BE2C (cell line): ENCODE measurements at regions not wholly inside any gene's neighbourhood (a gene's known extent, or its start where the extent isn't known, plus 50 kb on each side); places are given as distances from the start of the nearest gene placed in this dataset.

Experiments used
- DNase-seq: peaks from one replicate; pipeline ENCODE4 v3.0.0-alpha.2; 2020
- H3K27me3 ChIP-seq: fragments of 250-450 bp; sonication (Bioruptor Pico); 2 replicates; pipeline ENCODE4 v1.5.1; 2020; ENCODE audit warnings: mild to moderate bottlenecking
- H3K36me3 ChIP-seq: fragments of 250-450 bp; sonication (Bioruptor Pico); 2 replicates; pipeline ENCODE4 v1.5.1; 2020; ENCODE audit warnings: mild to moderate bottlenecking
- H3K4me1 ChIP-seq: fragments of 250-450 bp; sonication (Bioruptor Pico); 2 replicates; pipeline ENCODE4 v1.5.1; 2020
- H3K4me3 ChIP-seq: 2 replicates; pipeline ENCODE4 v1.5.1; 2011; ENCODE audit warnings: low read depth, low read length
- H3K9me3 ChIP-seq: fragments of 250-450 bp; sonication (Bioruptor Pico); 2 replicates; pipeline ENCODE4 v1.5.1; 2020
- TF ChIP-seq, protein P1 (sequence below): IDR thresholded peaks from 2 replicates; pipeline ENCODE4 v1.5.1; 2012; ENCODE audit warnings: mild to moderate bottlenecking, low read depth, low read length

- TF ChIP-seq, protein P1, sequence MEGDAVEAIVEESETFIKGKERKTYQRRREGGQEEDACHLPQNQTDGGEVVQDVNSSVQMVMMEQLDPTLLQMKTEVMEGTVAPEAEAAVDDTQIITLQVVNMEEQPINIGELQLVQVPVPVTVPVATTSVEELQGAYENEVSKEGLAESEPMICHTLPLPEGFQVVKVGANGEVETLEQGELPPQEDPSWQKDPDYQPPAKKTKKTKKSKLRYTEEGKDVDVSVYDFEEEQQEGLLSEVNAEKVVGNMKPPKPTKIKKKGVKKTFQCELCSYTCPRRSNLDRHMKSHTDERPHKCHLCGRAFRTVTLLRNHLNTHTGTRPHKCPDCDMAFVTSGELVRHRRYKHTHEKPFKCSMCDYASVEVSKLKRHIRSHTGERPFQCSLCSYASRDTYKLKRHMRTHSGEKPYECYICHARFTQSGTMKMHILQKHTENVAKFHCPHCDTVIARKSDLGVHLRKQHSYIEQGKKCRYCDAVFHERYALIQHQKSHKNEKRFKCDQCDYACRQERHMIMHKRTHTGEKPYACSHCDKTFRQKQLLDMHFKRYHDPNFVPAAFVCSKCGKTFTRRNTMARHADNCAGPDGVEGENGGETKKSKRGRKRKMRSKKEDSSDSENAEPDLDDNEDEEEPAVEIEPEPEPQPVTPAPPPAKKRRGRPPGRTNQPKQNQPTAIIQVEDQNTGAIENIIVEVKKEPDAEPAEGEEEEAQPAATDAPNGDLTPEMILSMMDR = no peak
- DNase-seq = no peak
- H3K9me3 ChIP-seq = no peaks in the 10 kb centered on the region
These were observed 1399.1 kb upstream of the PIK3C3 start for GRCh38 chr18:40555914-40556313.

DNA sequence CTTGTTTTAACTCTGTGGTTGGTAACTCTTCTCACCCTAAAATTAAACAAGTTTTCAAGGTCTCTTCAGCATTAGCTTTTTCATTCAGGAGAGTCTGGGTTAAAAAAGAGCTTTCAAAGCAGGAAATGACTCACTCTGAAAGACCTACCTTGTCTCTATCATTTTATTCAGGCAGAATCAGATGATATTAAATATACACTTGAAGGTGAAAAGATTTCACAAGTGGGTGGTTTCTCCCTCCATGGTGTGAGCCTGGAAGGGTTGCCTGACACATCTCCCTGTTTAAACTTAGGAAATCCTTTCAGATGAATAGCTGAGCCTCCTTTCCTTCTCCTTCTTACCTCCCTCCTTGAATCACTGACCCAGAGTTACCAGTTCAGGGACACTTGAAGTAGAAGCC lies 1402.0 kb upstream of the PIK3C3 start:
- Histone ChIP-seq H3K36me3 (no peaks in the 10 kb centered on the region), H3K4me3 (no peak overlapping the region), H3K9me3 (no peaks in the 10 kb centered on the region), H3K4me1 (no peaks in the 10 kb centered on the region), H3K27me3 (no peaks in the 10 kb centered on the region)
- DNase-seq = no peak
- TF ChIP-seq, protein P1 = no peak

More at GRCh38 chr18:40555914-40556313, 1399.1 kb upstream of the PIK3C3 start:
- Histone ChIP-seq H3K36me3 (no peaks in the 10 kb centered on the region), H3K27me3 (no peaks in the 10 kb centered on the region), H3K4me1 (no peaks in the 10 kb centered on the region), H3K4me3 (no peak overlapping the region)

- no peaks in the 10 kb centered on the region for H3K36me3 ChIP-seq
- no peaks in the 10 kb centered on the region for H3K4me1 ChIP-seq
- H3K27me3 ChIP-seq = no peaks in the 10 kb centered on the region
- no peak overlapping the region for H3K4me3 ChIP-seq
- H3K9me3 ChIP-seq = no peaks in the 10 kb centered on the region
- no peak for DNase-seq
- TF ChIP-seq, protein P1 = no peak
These were observed 1408.2 kb upstream of the PIK3C3 start for GRCh38 chr18:40546875-40547274.

- Histone ChIP-seq H3K4me1 (no peaks in the 10 kb centered on the region), H3K4me3 (no peak overlapping the region)
- TF ChIP-seq, protein P1 = no peak
These were observed 1420.3 kb upstream of the PIK3C3 start for GRCh38 chr18:40534723-40535122.

DNA sequence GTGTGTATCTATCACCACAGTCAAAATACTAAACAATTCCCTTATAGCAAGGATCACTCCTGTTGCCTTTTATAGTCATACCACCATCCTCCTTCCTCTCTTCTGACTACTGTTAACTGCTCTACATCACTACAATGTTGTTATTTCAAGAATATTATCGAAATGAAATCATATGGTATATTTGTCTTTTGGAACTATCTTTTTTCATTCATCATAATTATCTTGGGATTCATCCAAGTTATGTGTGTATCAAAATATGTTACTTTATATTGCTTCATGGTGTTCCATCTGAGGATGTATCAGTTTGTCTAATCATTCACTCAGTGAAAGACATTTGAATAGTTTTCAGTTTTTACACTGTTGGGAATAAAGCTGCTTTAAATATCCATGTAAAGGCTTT lies 1423.0 kb upstream of the PIK3C3 start:
- TF ChIP-seq, protein P1 = no peak
- Histone ChIP-seq H3K4me3 (no peak overlapping the region), H3K36me3 (no peaks in the 10 kb centered on the region), H3K27me3 (no peaks in the 10 kb centered on the region), H3K4me1 (no peaks in the 10 kb centered on the region), H3K9me3 (no peaks in the 10 kb centered on the region)
- no peak for DNase-seq

More at GRCh38 chr18:40534723-40535122, 1420.3 kb upstream of the PIK3C3 start:
- no peaks in the 10 kb centered on the region for H3K9me3 ChIP-seq
- H3K36me3 ChIP-seq = no peaks in the 10 kb centered on the region
- DNase-seq = no peak
- H3K27me3 ChIP-seq = no peaks in the 10 kb centered on the region

GRCh38 chr18:40531051-40531450 lies 1424.0 kb upstream of the PIK3C3 start:
- no peak for DNase-seq
- no peak overlapping the region for H3K4me3 ChIP-seq
- no peaks in the 10 kb centered on the region for H3K4me1 ChIP-seq
- H3K36me3 ChIP-seq = no peaks in the 10 kb centered on the region
- no peaks in the 10 kb centered on the region for H3K9me3 ChIP-seq
- TF ChIP-seq, protein P1 = no peak
- H3K27me3 ChIP-seq = no peaks in the 10 kb centered on the region
